ENCODE measurements at regions not wholly inside any gene's neighbourhood (a gene's known extent, or its start where the extent isn't known, plus 50 kb on each side); places are given as distances from the start of the nearest gene placed in this dataset.

GRCh38 chr17:77322514-77323412 is 182.0 kb downstream of the SEC14L1 start:
- peak overlapping the region in 9 of 12 donors; percentile 5 to 56 (median 27) for H3K4me3 ChIP-seq
- intact Hi-C loops (cut with DNase I) = no loop called here
- no peaks in the 10 kb centered on the region for H3K27me3 ChIP-seq
- no peaks in the 10 kb centered on the region for H3K9me3 ChIP-seq
- peak; percentile 51 to 69 (median 64) for ATAC-seq
- TF ChIP-seq CTCF (IDR thresholded peaks at IDR 0.05) = no peak
- no peak for TF ChIP-seq POLR2A (IDR thresholded peaks at IDR 0.05)
- 35 to 57% (median 50%) methylated on average over 14 to 32 of the region's 32 CpGs for WGBS, 4 donors
- no peaks in the 10 kb centered on the region for H3K36me3 ChIP-seq
- H3K27ac ChIP-seq = peak overlapping the region; percentile 37 to 91 (median 83)
- peaks cover 6 to 81% (median 44%) of the 10 kb centered on the region in 12 donors for H3K4me1 ChIP-seq
- peak; percentile 79 to 92 (median 91) for DNase-seq

GRCh38 chr17:77323413-77324171 is 182.8 kb downstream of the SEC14L1 start:
- Histone ChIP-seq H3K4me3 (peak overlapping the region in 2 of 12 donors; percentile 14 to 17), H3K36me3 (no peaks in the 10 kb centered on the region), H3K4me1 (peaks cover 6 to 78% (median 44%) of the 10 kb centered on the region in 12 donors), H3K9me3 (no peaks in the 10 kb centered on the region), H3K27me3 (no peaks in the 10 kb centered on the region), H3K27ac (peak overlapping the region; percentile 37 to 91 (median 83))
- ATAC-seq = peak in 2 of 4 donors; percentile 0 to 6
- 64 to 73% (median 71%) methylated on average over 32 to 36 of the region's 36 CpGs for WGBS, 4 donors
- DNase-seq = peak in 4 of 5 donors; percentile 29 to 75 (median 59)
- intact Hi-C loops (cut with DNase I) = no loop called here
- TF ChIP-seq CTCF (IDR thresholded peaks at IDR 0.05) (no peak), POLR2A (IDR thresholded peaks at IDR 0.05) (no peak)

GRCh38 chr17:77324227-77324626 is 183.5 kb downstream of the SEC14L1 start:
- no peaks in the 10 kb centered on the region for H3K36me3 ChIP-seq
- WGBS, 4 donors = 91 to 98% (median 93%) methylated on average over 8 of the region's 8 CpGs
- peak in 2 of 5 donors; percentile 16 to 21 for DNase-seq
- intact Hi-C loops (cut with DNase I) = no loop called here
- no peaks in the 10 kb centered on the region for H3K9me3 ChIP-seq
- H3K27me3 ChIP-seq = no peaks in the 10 kb centered on the region
- no peak for ATAC-seq
- no peak overlapping the region for H3K4me3 ChIP-seq
- peak overlapping the region in 11 of 12 donors; percentile 79 to 91 (median 83) for H3K27ac ChIP-seq
- peaks cover 6 to 72% (median 39%) of the 10 kb centered on the region in 12 donors for H3K4me1 ChIP-seq
- no peak for TF ChIP-seq POLR2A (IDR thresholded peaks at IDR 0.05)
- TF ChIP-seq CTCF (IDR thresholded peaks at IDR 0.05) = no peak
